GM19468 (cell line): ENCODE measurements at regions not wholly inside any gene's neighbourhood (a gene's known extent, or its start where the extent isn't known, plus 50 kb on each side); places are given as distances from the start of the nearest gene placed in this dataset.

Source experiments
- ATAC-seq: cut with Tn5 transposase; IDR thresholded peaks from one replicate; pipeline ENCODE4 v1.9.1; 2021; ENCODE audit warnings: mild to moderate bottlenecking, moderate library complexity, moderate number of reproducible peaks; ENCODE audit not compliant: unreplicated experiment; ENCODE audit errors: extremely low read depth

GRCh38 chr3:168233001-168233400 is 137.3 kb upstream of the GOLIM4 start:
- ATAC-seq = no peak

- no peak for ATAC-seq
Measured at GRCh38 chr3:168223085-168223484, 127.4 kb upstream of the GOLIM4 start.

- no peak for ATAC-seq
Measured at GRCh38 chr3:168220556-168220955, 124.8 kb upstream of the GOLIM4 start.

GRCh38 chr3:168219530-168219929 is 123.8 kb upstream of the GOLIM4 start:
- no peak for ATAC-seq

GRCh38 chr3:168218600-168218999 is 122.9 kb upstream of the GOLIM4 start:
- no peak for ATAC-seq

GRCh38 chr3:168216851-168217250 is 121.1 kb upstream of the GOLIM4 start:
- no peak for ATAC-seq

GRCh38 chr3:168213920-168214319 is 118.2 kb upstream of the GOLIM4 start:
- peak; percentile 27 for ATAC-seq

- no peak for ATAC-seq
Measured at GRCh38 chr3:168212664-168213285, 117.1 kb upstream of the GOLIM4 start.

GRCh38 chr3:168205451-168205850 is 109.7 kb upstream of the GOLIM4 start:
- ATAC-seq = no peak

GRCh38 chr3:168197162-168197561 is 101.4 kb upstream of the GOLIM4 start:
- ATAC-seq = no peak

- no peak for ATAC-seq
Measured at GRCh38 chr3:168191856-168192255, 96.1 kb upstream of the GOLIM4 start.

- ATAC-seq = no peak
Measured at GRCh38 chr3:168187233-168187632, 91.5 kb upstream of the GOLIM4 start.

GRCh38 chr3:168186293-168186983 is 90.7 kb upstream of the GOLIM4 start:
- ATAC-seq = no peak

GRCh38 chr3:168183774-168184173 is 88.0 kb upstream of the GOLIM4 start:
- no peak for ATAC-seq

GRCh38 chr3:168168743-168169142 is 73.0 kb upstream of the GOLIM4 start:
- no peak for ATAC-seq

GRCh38 chr3:168165390-168166269 is 69.9 kb upstream of the GOLIM4 start:
- peak; percentile 66 for ATAC-seq

GRCh38 chr3:168162172-168162571 is 66.4 kb upstream of the GOLIM4 start:
- no peak for ATAC-seq

GRCh38 chr3:168161696-168162095 is 66.0 kb upstream of the GOLIM4 start:
- no peak for ATAC-seq

- no peak for ATAC-seq
Measured at GRCh38 chr3:168157903-168158302, 62.2 kb upstream of the GOLIM4 start.

GRCh38 chr3:168157099-168157700 is 61.5 kb upstream of the GOLIM4 start:
- no peak for ATAC-seq

- ATAC-seq = no peak
Measured at GRCh38 chr3:168156479-168156878, 60.8 kb upstream of the GOLIM4 start.
